GM19035 (cell line): ENCODE measurements at regions not wholly inside any gene's neighbourhood (a gene's known extent, or its start where the extent isn't known, plus 50 kb on each side); places are given as distances from the start of the nearest gene placed in this dataset.

Experiments
- ATAC-seq: cut with Tn5 transposase; IDR thresholded peaks from one replicate; pipeline ENCODE4 v1.9.1; 2021; ENCODE audit not compliant: unreplicated experiment

DNA sequence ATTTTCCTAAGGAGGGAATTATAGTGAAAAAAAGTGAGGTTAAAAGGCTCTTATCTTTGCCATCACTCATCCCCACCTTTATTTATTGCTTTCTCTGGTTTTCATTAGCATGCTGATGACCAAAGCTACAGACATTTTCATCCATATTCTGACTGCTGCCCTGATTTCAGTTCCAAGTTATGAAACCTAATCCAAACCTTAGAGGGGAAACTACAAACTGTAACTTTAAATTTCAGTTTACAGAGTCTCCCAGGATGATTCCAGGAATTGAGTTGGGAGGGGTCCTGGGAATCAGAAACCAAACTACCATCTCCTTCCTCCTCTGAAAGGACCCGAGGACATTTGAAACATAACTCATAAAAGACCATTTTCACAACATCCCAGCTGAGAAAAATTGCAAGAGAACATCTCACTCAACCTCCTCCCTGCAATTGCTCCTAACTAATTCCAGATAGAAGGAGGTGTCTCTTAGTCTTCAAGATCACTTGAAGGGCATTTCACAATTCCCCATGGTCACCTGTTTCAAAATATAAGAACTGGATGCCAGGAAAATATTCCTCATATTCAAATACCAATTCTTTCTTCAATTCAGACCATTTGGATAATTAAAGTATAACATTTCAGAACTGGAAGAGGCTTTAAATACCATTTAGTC lies 520.6 kb downstream of the TNS1 start:
- no peak for ATAC-seq

DNA sequence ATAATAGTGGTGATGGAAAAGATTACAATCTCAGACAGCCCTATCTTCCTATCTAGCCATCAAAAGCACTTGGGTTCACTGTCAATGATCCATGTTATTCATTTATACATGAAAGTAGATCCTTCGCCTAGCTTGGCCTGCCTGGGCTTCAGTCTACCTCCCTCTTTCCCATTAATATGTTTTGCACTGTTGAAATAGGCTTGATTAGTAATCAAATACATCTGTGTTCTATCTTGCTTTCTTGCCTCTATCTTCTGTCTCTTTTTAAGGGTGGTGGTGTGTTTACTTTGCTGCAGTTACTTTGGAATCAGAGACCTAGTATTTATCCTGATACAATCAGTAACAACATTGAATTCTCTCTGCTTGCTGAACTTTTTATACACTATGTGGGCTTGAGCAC lies 521.2 kb downstream of the TNS1 start:
- no peak for ATAC-seq

DNA sequence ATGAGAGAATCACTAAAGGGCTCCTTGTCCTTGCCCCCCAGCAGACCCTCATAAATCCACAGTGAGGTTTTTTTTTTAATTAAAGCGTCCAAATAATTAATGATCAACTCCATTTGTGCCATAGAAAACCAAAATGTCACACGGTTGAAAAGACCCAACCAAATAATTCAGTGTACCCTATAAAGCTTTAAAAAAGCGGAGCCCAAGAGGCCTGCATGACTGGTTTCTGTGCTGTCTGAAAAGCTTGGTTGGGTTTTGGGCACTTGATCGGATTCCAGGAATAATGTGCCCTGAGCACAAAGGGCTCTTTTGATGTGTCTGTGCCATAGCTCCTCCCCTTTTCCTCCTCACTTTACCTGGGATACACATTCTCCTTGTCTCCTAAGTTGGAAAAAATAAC lies 523.2 kb downstream of the TNS1 start:
- ATAC-seq: no peak

DNA sequence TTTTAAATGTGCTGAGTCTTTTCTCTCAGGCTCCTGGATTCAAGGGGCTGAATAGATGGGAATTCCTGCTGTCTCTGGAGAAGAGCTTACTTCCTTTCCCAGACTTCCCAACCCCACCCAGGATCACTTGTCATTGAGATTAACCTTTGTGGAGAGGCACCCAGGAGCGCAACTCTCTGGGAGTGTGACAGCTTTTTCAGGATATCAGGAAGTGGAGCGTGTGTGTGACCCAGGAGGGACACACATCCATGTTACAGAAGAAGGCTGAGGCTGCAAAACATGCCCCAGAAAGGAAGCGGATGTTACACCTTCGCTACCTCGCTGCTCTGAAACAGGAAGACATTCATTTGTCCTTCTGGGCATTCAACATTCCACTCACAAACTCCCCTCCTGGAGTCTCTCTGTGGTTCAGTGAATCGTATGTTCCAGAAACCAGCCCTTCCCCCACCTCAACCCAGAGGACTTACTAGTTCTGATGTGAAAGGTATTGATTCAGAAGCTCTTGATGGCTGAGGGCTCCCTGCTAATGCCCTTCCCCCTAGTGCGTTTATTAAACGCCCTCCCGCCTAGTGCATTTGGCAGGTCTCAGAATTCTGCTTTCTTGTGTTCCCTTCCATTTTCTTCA lies 523.9 kb downstream of the TNS1 start:
- ATAC-seq: no peak

DNA sequence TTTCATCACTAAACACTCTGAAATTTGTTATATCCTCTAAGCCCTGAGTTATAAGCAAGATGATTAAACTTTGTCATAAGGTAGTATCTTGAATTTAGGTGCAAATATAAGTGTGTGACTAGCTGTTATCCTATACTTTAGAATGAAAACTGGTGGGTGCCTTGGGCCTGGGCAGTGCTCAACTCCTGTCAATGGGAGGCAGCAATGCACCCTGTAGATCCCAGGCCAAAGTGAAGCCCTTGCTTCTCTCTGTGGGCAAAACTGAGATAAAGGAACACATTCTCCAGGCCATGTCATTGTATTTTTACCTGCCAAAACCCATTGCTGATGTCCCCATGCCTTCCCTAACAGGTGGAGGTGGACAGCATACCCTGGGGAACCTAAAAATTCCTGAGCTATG lies 525.2 kb downstream of the TNS1 start:
- no peak for ATAC-seq

GRCh38 chr2:217475791-217476190 lies 527.0 kb downstream of the TNS1 start:
- ATAC-seq: no peak

DNA sequence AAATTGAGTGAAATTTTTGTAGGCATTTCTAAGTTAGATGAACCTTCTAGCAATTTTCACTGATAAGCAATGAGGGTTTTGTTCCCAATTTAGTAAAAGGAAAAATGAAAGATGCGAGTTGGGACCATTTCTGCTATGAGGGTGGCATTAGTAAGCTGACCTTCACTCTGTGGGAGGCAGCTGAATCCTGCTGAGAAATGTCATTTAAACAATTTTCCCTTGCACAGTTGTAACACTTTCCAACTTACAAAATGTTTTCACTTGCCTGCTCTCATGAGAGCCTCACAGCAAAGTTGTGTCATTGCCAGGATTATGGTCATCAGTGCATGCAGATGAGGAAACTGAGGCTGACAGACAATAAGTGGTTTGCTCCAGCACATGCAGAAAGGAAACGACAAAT lies 527.7 kb downstream of the TNS1 start:
- ATAC-seq: no peak

- ATAC-seq: no peak
Observed at GRCh38 chr2:217471319-217471718, 531.5 kb downstream of the TNS1 start.

GRCh38 chr2:217469203-217469810 lies 533.5 kb downstream of the TNS1 start:
- ATAC-seq: no peak

DNA sequence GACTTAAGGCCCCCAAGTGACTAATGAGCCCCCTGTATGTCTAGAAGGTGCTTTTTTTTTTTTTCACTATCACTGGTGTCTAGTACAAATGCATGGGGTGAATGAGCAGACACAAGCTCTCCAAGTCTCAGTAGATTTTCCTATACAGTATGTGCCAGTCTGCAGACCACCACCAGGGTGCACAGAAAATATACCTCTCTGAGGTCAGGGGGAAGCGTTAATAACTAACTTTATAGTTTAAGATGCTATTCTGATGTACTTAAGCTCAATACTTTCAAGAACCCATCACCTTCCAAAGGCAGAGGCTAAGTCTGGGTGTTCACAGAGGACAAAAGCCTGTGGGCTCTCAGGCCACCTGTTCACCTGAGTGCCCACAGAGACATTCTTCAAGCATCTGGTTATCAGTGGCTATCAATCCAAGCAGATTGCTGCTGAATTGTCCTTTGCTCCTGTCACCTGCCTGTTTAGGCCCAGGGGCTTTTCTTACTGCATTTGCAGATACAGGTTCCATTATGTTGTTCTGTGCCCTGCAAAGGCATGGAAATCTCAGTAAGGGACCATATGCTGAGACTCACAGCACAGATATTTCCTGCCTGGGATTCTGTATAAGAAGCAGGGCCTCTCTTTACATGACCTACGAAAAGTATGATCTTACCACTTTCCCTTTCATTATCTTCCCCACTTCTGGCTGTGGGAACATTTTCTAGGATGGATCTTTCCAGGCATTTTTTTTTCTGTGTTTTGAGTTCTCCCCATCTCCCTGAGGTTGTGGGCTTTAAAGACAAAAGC lies 534.6 kb downstream of the TNS1 start:
- ATAC-seq: no peak

- no peak for ATAC-seq
Observed at GRCh38 chr2:217467331-217467730, 535.5 kb downstream of the TNS1 start.

GRCh38 chr2:217466805-217467204 lies 536.0 kb downstream of the TNS1 start:
- no peak for ATAC-seq

- ATAC-seq: no peak
Observed at GRCh38 chr2:217466104-217466503, 536.7 kb downstream of the TNS1 start.

GRCh38 chr2:217465100-217465499 lies 537.7 kb downstream of the TNS1 start:
- ATAC-seq: no peak

GRCh38 chr2:217463402-217464075 lies 539.3 kb downstream of the TNS1 start:
- ATAC-seq: no peak

DNA sequence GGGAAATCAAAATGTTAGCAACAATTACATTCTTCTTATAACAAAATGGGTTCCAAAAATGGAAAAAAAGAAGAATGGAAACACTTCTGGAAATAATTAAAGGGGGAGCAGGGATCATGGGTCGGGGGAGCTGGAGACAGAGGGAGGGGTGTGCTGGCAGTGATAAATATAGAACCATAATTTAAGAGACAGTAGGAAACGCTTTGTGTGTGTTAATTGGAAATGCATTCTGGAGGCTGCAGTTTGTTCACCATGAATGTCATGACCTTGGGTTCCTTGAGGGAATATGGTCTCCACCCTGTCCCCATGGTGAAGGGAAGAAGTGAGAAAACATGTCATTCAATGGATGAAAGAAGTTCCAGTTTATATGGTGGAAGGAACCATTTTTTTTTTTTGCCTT lies 540.7 kb downstream of the TNS1 start:
- no peak for ATAC-seq

DNA sequence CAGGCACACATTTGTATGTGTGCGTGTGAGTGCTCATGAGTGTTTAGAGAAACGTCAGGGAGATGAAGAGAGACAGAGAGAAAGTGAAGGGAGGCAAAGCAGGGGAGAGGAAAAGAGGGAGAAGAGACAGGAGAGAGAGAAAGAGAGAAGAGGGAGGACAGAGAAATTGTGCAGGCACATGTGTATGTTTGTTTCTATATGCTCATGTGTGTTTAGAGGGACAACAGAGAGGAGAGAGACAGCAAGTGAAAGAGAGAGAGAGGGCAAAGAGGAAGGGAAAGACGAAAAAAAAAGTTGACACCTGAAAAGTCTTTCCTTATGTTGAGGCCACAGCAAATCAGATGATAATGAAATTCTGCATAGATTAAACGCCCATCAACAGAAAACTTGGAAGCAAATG lies 541.1 kb downstream of the TNS1 start:
- no peak for ATAC-seq

- ATAC-seq: no peak
Observed at GRCh38 chr2:217459680-217460405, 543.0 kb downstream of the TNS1 start.

GRCh38 chr2:217459016-217459415 lies 543.8 kb downstream of the TNS1 start:
- ATAC-seq: no peak

DNA sequence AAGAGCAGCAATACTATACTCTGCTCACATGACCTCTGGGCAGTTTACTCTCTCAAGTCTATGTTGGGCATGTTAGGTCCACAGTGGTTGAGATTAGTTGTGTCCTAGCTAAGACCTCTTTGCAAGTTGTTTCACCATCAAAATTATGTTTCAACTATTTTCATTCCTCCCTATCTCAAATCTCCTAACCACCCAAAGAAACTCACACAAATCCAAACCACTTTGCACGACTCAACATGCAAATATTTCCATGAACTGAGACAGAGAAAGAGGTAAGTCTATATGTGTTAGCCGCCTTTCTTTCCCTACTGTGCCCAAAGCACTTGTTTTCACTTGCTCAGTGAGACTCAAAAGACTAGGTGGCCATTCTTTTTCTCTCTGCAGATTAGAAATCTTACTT lies 546.8 kb downstream of the TNS1 start:
- no peak for ATAC-seq

- ATAC-seq: no peak
Observed at GRCh38 chr2:217452928-217453327, 549.9 kb downstream of the TNS1 start.
